ENCODE measurements at regions not wholly inside any gene's neighbourhood (a gene's known extent, or its start where the extent isn't known, plus 50 kb on each side); places are given as distances from the start of the nearest gene placed in this dataset.

GRCh38 chr2:58607448-58607847 is 366.3 kb upstream of the FANCL start:
- H3K27ac Mint-ChIP-seq: no peak overlapping the region
- H3K4me1 Mint-ChIP-seq: no peaks in the 10 kb centered on the region
- no peak for TF ChIP-seq CTCF (IDR thresholded peaks at IDR 0.05; ENCODE audit: unreplicated experiment in 3 of 3)
- H3K27me3 Mint-ChIP-seq (ENCODE audit: low read depth): no peaks in the 10 kb centered on the region
- no peaks in the 10 kb centered on the region for H3K36me3 Mint-ChIP-seq (ENCODE audit: low read depth)
- H3K9me3 Mint-ChIP-seq: no peaks in the 10 kb centered on the region
- H3K4me3 Mint-ChIP-seq: no peak overlapping the region

GRCh38 chr2:58606799-58607198 is 365.7 kb upstream of the FANCL start:
- H3K9me3 Mint-ChIP-seq: no peaks in the 10 kb centered on the region
- no peak for TF ChIP-seq CTCF (IDR thresholded peaks at IDR 0.05; ENCODE audit: unreplicated experiment in 3 of 3)
- H3K27me3 Mint-ChIP-seq (ENCODE audit: low read depth): no peaks in the 10 kb centered on the region
- no peak overlapping the region for H3K4me3 Mint-ChIP-seq
- H3K36me3 Mint-ChIP-seq (ENCODE audit: low read depth): no peaks in the 10 kb centered on the region
- H3K4me1 Mint-ChIP-seq: no peaks in the 10 kb centered on the region
- H3K27ac Mint-ChIP-seq: no peak overlapping the region

GRCh38 chr2:58604096-58604495 is 363.0 kb upstream of the FANCL start:
- Mint-ChIP-seq H3K36me3 (ENCODE audit: low read depth) (no peaks in the 10 kb centered on the region), H3K4me3 (no peak overlapping the region), H3K27me3 (ENCODE audit: low read depth) (no peaks in the 10 kb centered on the region), H3K4me1 (no peaks in the 10 kb centered on the region), H3K27ac (no peak overlapping the region), H3K9me3 (peaks cover under 1% of the 10 kb centered on the region)
- TF ChIP-seq CTCF (IDR thresholded peaks at IDR 0.05; ENCODE audit: unreplicated experiment in 3 of 3): no peak

GRCh38 chr2:58601017-58601416 is 359.9 kb upstream of the FANCL start:
- no peak overlapping the region for H3K4me3 Mint-ChIP-seq
- no peaks in the 10 kb centered on the region for H3K36me3 Mint-ChIP-seq (ENCODE audit: low read depth)
- no peak for TF ChIP-seq CTCF (IDR thresholded peaks at IDR 0.05; ENCODE audit: unreplicated experiment in 3 of 3)
- H3K27ac Mint-ChIP-seq: no peak overlapping the region
- H3K9me3 Mint-ChIP-seq: peaks cover 3% of the 10 kb centered on the region
- no peaks in the 10 kb centered on the region for H3K27me3 Mint-ChIP-seq (ENCODE audit: low read depth)
- H3K4me1 Mint-ChIP-seq: no peaks in the 10 kb centered on the region

- no peak overlapping the region for H3K4me3 Mint-ChIP-seq
- no peak overlapping the region for H3K27ac Mint-ChIP-seq
- H3K4me1 Mint-ChIP-seq: no peaks in the 10 kb centered on the region
- no peak for TF ChIP-seq CTCF (IDR thresholded peaks at IDR 0.05; ENCODE audit: unreplicated experiment in 3 of 3)
- H3K27me3 Mint-ChIP-seq (ENCODE audit: low read depth): no peaks in the 10 kb centered on the region
- no peaks in the 10 kb centered on the region for H3K36me3 Mint-ChIP-seq (ENCODE audit: low read depth)
- peaks cover 3% of the 10 kb centered on the region for H3K9me3 Mint-ChIP-seq
Measured at GRCh38 chr2:58598171-58598570, 357.0 kb upstream of the FANCL start.

GRCh38 chr2:58595714-58596113 is 354.6 kb upstream of the FANCL start:
- peaks cover 3% of the 10 kb centered on the region for H3K9me3 Mint-ChIP-seq
- H3K4me3 Mint-ChIP-seq: no peak overlapping the region
- TF ChIP-seq CTCF (IDR thresholded peaks at IDR 0.05; ENCODE audit: unreplicated experiment in 3 of 3): no peak
- H3K4me1 Mint-ChIP-seq: no peaks in the 10 kb centered on the region
- H3K27me3 Mint-ChIP-seq (ENCODE audit: low read depth): no peaks in the 10 kb centered on the region
- no peak overlapping the region for H3K27ac Mint-ChIP-seq
- no peaks in the 10 kb centered on the region for H3K36me3 Mint-ChIP-seq (ENCODE audit: low read depth)

All from nephron (organoid).